Transverse colon (tissue), 4 donors: ENCODE measurements at regions not wholly inside any gene's neighbourhood (a gene's known extent, or its start where the extent isn't known, plus 50 kb on each side); places are given as distances from the start of the nearest gene placed in this dataset.

Experiments used
- DNase-seq: peaks from one replicate; pipeline ENCODE4 v3.0.0-alpha.2; 2019
- H3K27ac ChIP-seq, 4 donors: fragments of 200-600 bp; sonication (generic); 2 replicates each; pipeline ENCODE4 v1.5.1; 2016 to 2018; ENCODE audit warnings: inconsistent platforms in 4 of 4
- H3K27me3 ChIP-seq: fragments of 200-600 bp; sonication (generic); 2 replicates; pipeline ENCODE4 v1.5.1; 2017; ENCODE audit warnings: inconsistent platforms
- H3K36me3 ChIP-seq, 4 donors: fragments of 200-600 bp; sonication (generic); 2 replicates each; pipeline ENCODE4 v1.5.1; 2017 to 2019; ENCODE audit warnings: inconsistent platforms in 4 of 4
- H3K4me1 ChIP-seq, 4 donors: fragments of 200-600 bp; sonication (generic); 2 replicates each; pipeline ENCODE4 v1.5.1; 2017 to 2020; ENCODE audit warnings: inconsistent platforms in 4 of 4
- H3K4me3 ChIP-seq, 4 donors: fragments of 200-600 bp; sonication (generic); 1 replicate in 1 of 4; 2 replicates in 3 of 4; pipeline versions ENCODE4 v1.5.1 to v1.6.1; 2017 to 2019; ENCODE audit warnings: inconsistent platforms in 4 of 4
- H3K9me3 ChIP-seq, 2 donors: fragments of 200-600 bp; sonication (generic); 2 replicates each; pipeline ENCODE4 v1.5.1; 2017 to 2019; ENCODE audit warnings: inconsistent platforms in 2 of 2
- CTCF ChIP-seq, 5 experiments: fragments of 200-600 bp in 3 of 5; fragments of 450-650 bp in 2 of 5; sonication (generic) in 3 of 5; IDR thresholded peaks; 1 replicate in 2 of 5; 2 replicates in 3 of 5; pipeline ENCODE4 v1.5.1; 2016 to 2017; ENCODE audit warnings: antibody characterized with exemption in 5 of 5, inconsistent platforms in 3 of 5, mild to moderate bottlenecking in 2 of 5, moderate library complexity in 1 of 5
- EP300 ChIP-seq: sonication (generic); formaldehyde crosslinking; IDR thresholded peaks from one replicate; pipeline ENCODE4 v1.6.1; 2017; ENCODE audit warnings: antibody characterized with exemption, low read depth
- POLR2A ChIP-seq: fragments of 450-650 bp; IDR thresholded peaks from one replicate; pipeline ENCODE4 v1.6.1; 2016; ENCODE audit warnings: antibody characterized with exemption, mild to moderate bottlenecking, moderate library complexity
- POLR2AphosphoS5 ChIP-seq, 3 donors: sonication (generic); formaldehyde crosslinking; IDR thresholded peaks; one replicate each; pipeline ENCODE4 v1.6.1; 2016; ENCODE audit warnings: antibody characterized with exemption in 3 of 3
- WGBS, 2 donors: methylation state at CpG; one replicate each; pipeline ENCODE4 v1.1.5; 2018; ENCODE audit warnings: low coverage in 1 of 2; 5-methylcytosine and 5-hydroxymethylcytosine counted together
- in situ Hi-C, 4 donors: fragments of 200-750 bp; cut with MboI; loops; one replicate each; pipeline versions ENCODE4 v1.15.0 to v1.15.1; 2017; ENCODE audit warnings: low sequenced_read_pairs in 3 of 4, low pct_ligation_motif_present in 1 of 4, low pct_unique_long_range_greater_than_20kb in 1 of 4
- intact Hi-C: fragments of 100-400 bp; cut with DNase I; formaldehyde crosslinking; loops from one replicate; pipeline ENCODE4 v1.15.1; 2023; ENCODE audit warnings: low total_unique reads

DNA sequence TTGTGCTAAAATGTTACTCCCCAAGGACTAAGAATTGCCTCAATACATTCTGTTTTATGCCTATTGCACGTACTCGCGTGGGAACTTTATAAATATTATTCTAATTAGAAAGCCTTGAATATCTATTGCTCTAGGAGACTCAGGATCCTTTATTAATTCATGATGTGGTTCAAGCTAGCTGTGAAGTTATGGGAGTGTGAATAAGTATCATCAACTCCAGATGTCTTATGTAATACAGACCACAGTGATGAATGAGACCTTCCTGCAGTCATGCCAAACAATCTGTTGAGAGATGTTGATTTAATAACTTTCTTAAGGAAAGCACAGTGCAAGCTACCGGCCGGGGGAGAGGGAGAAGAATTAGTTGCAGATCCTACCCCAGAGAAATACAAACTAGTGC, 519.2 kb upstream of the ZP4 start:
- Histone ChIP-seq H3K27ac (no peak overlapping the region), H3K4me3 (no peak overlapping the region), H3K4me1 (no peaks in the 10 kb centered on the region), H3K36me3 (no peaks in the 10 kb centered on the region), H3K27me3 (no peaks in the 10 kb centered on the region), H3K9me3 (no peaks in the 10 kb centered on the region)
- in situ Hi-C loops = no loop called here
- 55 to 60% methylated on average over 5 of the region's 5 CpGs for WGBS, 2 donors
- DNase-seq = no peak
- TF ChIP-seq CTCF (IDR thresholded peaks at IDR 0.05) (no peak), POLR2A (no peak), EP300 (no peak), POLR2AphosphoS5 (IDR thresholded peaks at IDR 0.05) (no peak)
- intact Hi-C loops = no loop called here

GRCh38 chr1:238409191-238409850, 518.6 kb upstream of the ZP4 start:
- in situ Hi-C loops = no loop called here
- Histone ChIP-seq H3K27ac (no peak overlapping the region), H3K27me3 (no peaks in the 10 kb centered on the region), H3K4me1 (no peaks in the 10 kb centered on the region), H3K4me3 (no peak overlapping the region), H3K9me3 (no peaks in the 10 kb centered on the region), H3K36me3 (no peaks in the 10 kb centered on the region)
- no peak for DNase-seq
- no peak for TF ChIP-seq EP300
- TF ChIP-seq POLR2A = no peak
- TF ChIP-seq POLR2AphosphoS5 (IDR thresholded peaks at IDR 0.05) = no peak
- TF ChIP-seq CTCF (IDR thresholded peaks at IDR 0.05) = no peak
- 56 to 65% methylated on average over 3 of the region's 3 CpGs for WGBS, 2 donors
- intact Hi-C loops = no loop called here

DNA sequence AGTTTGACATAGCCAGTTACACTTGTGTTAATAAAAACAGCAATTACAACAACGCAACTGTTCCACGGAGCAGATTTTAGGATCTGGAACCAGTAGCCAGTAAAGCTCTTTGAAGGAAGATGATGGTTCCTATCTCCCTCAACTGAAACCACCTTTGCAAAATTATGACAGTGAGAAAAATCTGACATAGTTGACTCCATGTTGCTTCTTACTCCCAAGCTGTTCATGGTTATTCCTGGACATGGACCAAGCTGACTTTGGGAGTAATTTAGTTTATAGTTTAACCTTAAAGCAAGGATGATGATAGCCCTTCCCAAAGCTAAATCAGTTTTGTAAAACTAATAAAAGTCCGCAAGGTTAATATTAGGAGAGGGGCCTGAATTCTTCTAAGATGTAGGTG, 518.0 kb upstream of the ZP4 start:
- Histone ChIP-seq H3K36me3 (no peaks in the 10 kb centered on the region), H3K27me3 (no peaks in the 10 kb centered on the region), H3K27ac (no peak overlapping the region), H3K4me1 (no peaks in the 10 kb centered on the region), H3K4me3 (no peak overlapping the region), H3K9me3 (no peaks in the 10 kb centered on the region)
- no peak for DNase-seq
- WGBS, 2 donors = 75 to 83% methylated on average over 3 of the region's 3 CpGs
- no peak for TF ChIP-seq POLR2A
- no peak for TF ChIP-seq POLR2AphosphoS5 (IDR thresholded peaks at IDR 0.05)
- no peak for TF ChIP-seq EP300
- no peak for TF ChIP-seq CTCF (IDR thresholded peaks at IDR 0.05)
- in situ Hi-C loops = no loop called here
- intact Hi-C loops = no loop called here

DNA sequence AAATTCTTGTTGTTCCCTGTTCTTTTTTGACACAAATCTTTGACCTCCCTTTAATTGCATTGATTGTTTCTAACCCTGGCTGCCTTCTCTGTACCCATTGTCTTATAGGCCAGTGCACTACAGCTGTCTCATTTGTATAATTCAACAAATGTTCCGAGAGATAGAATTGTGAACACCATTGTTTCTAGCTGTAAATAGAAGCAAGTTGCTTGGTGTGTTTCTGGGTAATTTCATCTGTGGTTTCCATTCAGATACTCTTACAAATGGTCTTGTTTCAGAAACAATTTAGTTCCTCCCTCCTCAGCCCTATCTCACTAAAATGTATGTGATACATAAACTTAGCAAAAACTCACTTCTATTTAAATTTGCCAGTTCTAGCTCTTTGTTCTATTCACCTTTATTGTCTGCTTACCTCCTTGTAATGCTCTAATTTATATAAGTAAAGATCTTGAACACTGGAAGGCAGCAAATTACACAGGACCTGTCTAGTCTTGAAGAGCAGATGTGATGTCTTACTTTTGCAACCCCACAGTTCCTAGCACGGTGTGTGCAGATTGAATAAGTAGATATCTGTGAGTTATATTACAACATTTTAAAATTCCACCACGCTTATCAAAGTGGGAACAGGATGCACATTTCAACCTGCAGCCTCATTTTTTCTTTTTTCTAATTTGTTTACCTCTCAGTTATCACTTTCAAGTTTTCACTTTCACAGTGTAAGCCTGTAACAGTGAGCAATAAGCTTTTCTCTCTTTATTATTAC, 515.6 kb upstream of the ZP4 start:
- no peak for DNase-seq
- no peaks in the 10 kb centered on the region for H3K27me3 ChIP-seq
- H3K4me3 ChIP-seq = no peak overlapping the region
- in situ Hi-C loops (no loop called here), intact Hi-C loops (no loop called here)
- WGBS, 2 donors = 54% methylated on average over 3 of the region's 3 CpGs
- H3K4me1 ChIP-seq = no peaks in the 10 kb centered on the region
- H3K36me3 ChIP-seq = no peaks in the 10 kb centered on the region
- no peak overlapping the region for H3K27ac ChIP-seq
- no peaks in the 10 kb centered on the region for H3K9me3 ChIP-seq
- TF ChIP-seq EP300 = no peak
- TF ChIP-seq CTCF (IDR thresholded peaks at IDR 0.05) = no peak
- TF ChIP-seq POLR2A = no peak
- no peak for TF ChIP-seq POLR2AphosphoS5 (IDR thresholded peaks at IDR 0.05)
